ENCODE measurements at regions not wholly inside any gene's neighbourhood (a gene's known extent, or its start where the extent isn't known, plus 50 kb on each side); places are given as distances from the start of the nearest gene placed in this dataset.

DNA sequence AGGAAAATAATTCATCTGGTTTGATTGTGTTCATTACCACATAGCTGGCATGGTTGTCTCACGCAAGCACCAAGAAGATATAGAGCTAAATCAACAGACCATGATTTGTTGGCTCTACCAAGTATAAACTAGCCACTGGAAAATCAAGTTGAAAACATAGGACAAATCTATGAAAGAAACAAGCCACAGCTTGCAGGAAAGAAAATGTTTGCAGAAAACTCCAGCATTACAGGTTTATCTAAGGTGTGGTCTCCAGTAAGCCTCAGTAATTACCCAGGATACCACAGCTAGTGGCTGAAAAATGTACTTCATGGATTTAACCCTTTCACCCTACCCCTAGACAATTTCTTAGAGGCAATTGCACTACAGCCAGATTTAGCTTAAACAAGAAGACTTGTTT is 340.6 kb downstream of the SOX2 start:
- TF ChIP-seq POLR2A (IDR thresholded peaks at IDR 0.05) (no peak), CTCF (IDR thresholded peaks at IDR 0.05) (peak in 1 of 4 experiments; percentile 44), POLR2AphosphoS5 (IDR thresholded peaks at IDR 0.05) (peak; percentile 83)

Measured in prostate gland (tissue), 2 donors.